Fibroblast of peridontal ligament (primary cell): ENCODE measurements at regions not wholly inside any gene's neighbourhood (a gene's known extent, or its start where the extent isn't known, plus 50 kb on each side); places are given as distances from the start of the nearest gene placed in this dataset.

Experiments
- DNase-seq: peaks from one replicate; pipeline ENCODE4 v3.0.0-alpha.2; 2010; ENCODE audit errors: extremely low read depth

- peak; percentile 32 for DNase-seq
Observed at GRCh38 chr3:117512975-117513374, 803.4 kb downstream of the TUSC7 start.

- DNase-seq: peak; percentile 22
Observed at GRCh38 chr3:117515309-117515708, 805.7 kb downstream of the TUSC7 start.

GRCh38 chr3:117518364-117518763 is 808.8 kb downstream of the TUSC7 start:
- DNase-seq: no peak

GRCh38 chr3:117519776-117520175 is 810.2 kb downstream of the TUSC7 start:
- DNase-seq: no peak

GRCh38 chr3:117520582-117520981 is 811.0 kb downstream of the TUSC7 start:
- DNase-seq: peak; percentile 16

- DNase-seq: no peak
Observed at GRCh38 chr3:117523418-117523817, 813.8 kb downstream of the TUSC7 start.

GRCh38 chr3:117524890-117525289 is 815.3 kb downstream of the TUSC7 start:
- peak; percentile 88 for DNase-seq

GRCh38 chr3:117526470-117527079 is 817.0 kb downstream of the TUSC7 start:
- DNase-seq: peak; percentile 76

- DNase-seq: no peak
Observed at GRCh38 chr3:117527346-117527745, 817.8 kb downstream of the TUSC7 start.

- DNase-seq: no peak
Observed at GRCh38 chr3:117528688-117529087, 819.1 kb downstream of the TUSC7 start.

- no peak for DNase-seq
Observed at GRCh38 chr3:117531078-117531767, 821.6 kb downstream of the TUSC7 start.

- DNase-seq: no peak
Observed at GRCh38 chr3:117532268-117532667, 822.7 kb downstream of the TUSC7 start.

- no peak for DNase-seq
Observed at GRCh38 chr3:117534138-117534537, 824.6 kb downstream of the TUSC7 start.

GRCh38 chr3:117536006-117536405 is 826.4 kb downstream of the TUSC7 start:
- no peak for DNase-seq

- DNase-seq: no peak
Observed at GRCh38 chr3:117537949-117538348, 828.4 kb downstream of the TUSC7 start.

GRCh38 chr3:117539729-117540128 is 830.1 kb downstream of the TUSC7 start:
- DNase-seq: no peak

- DNase-seq: no peak
Observed at GRCh38 chr3:117540597-117540996, 831.0 kb downstream of the TUSC7 start.

GRCh38 chr3:117541721-117542120 is 832.1 kb downstream of the TUSC7 start:
- DNase-seq: peak; percentile 12

- DNase-seq: no peak
Observed at GRCh38 chr3:117543521-117543920, 833.9 kb downstream of the TUSC7 start.

- DNase-seq: no peak
Observed at GRCh38 chr3:117545484-117545883, 835.9 kb downstream of the TUSC7 start.

- DNase-seq: peak; percentile 96
Observed at GRCh38 chr3:117547956-117548550, 838.5 kb downstream of the TUSC7 start.

- peak; percentile 63 for DNase-seq
Observed at GRCh38 chr3:117548600-117548999, 839.0 kb downstream of the TUSC7 start.

- peak; percentile 35 for DNase-seq
Observed at GRCh38 chr3:117549716-117550115, 840.1 kb downstream of the TUSC7 start.
